ENCODE measurements at regions not wholly inside any gene's neighbourhood (a gene's known extent, or its start where the extent isn't known, plus 50 kb on each side); places are given as distances from the start of the nearest gene placed in this dataset.

GRCh38 chr3:64760258-64760657 is 72.5 kb upstream of the ADAMTS9 start:
- no peak for TF ChIP-seq CTCF (IDR thresholded peaks at IDR 0.05)
- Mint-ChIP-seq H3K27ac (no peak overlapping the region), H3K9me3 (no peaks in the 10 kb centered on the region), H3K4me1 (ENCODE audit: low read depth) (no peaks in the 10 kb centered on the region), H3K36me3 (ENCODE audit: low read depth) (no peaks in the 10 kb centered on the region), H3K4me3 (no peak overlapping the region), H3K27me3 (no peaks in the 10 kb centered on the region)
- no peak for DNase-seq
- no peak for ATAC-seq
- CTCF ChIA-PET, result no interaction called here
- intact Hi-C loops (cut with micrococcal nuclease), result no loop called here
- POLR2A ChIA-PET, result no interaction called here

GRCh38 chr3:64759811-64760210 is 72.0 kb upstream of the ADAMTS9 start:
- POLR2A ChIA-PET, result no interaction called here
- H3K27ac Mint-ChIP-seq, result no peak overlapping the region

GRCh38 chr3:64756398-64756986 is 68.7 kb upstream of the ADAMTS9 start:
- CTCF ChIA-PET, result no interaction called here
- TF ChIP-seq CTCF (IDR thresholded peaks at IDR 0.05), result no peak
- intact Hi-C loops (cut with micrococcal nuclease), result no loop called here
- Mint-ChIP-seq H3K27ac (no peak overlapping the region), H3K4me3 (no peak overlapping the region), H3K9me3 (peaks cover 5% of the 10 kb centered on the region), H3K27me3 (no peaks in the 10 kb centered on the region), H3K36me3 (ENCODE audit: low read depth) (no peaks in the 10 kb centered on the region), H3K4me1 (ENCODE audit: low read depth) (no peaks in the 10 kb centered on the region)
- DNase-seq, result no peak
- no peak for ATAC-seq
- POLR2A ChIA-PET, result no interaction called here

More at GRCh38 chr3:64759811-64760210, 72.0 kb upstream of the ADAMTS9 start:
- CTCF ChIA-PET, result no interaction called here
- DNase-seq (no peak), ATAC-seq (no peak)
- Mint-ChIP-seq H3K4me1 (ENCODE audit: low read depth) (no peaks in the 10 kb centered on the region), H3K27me3 (no peaks in the 10 kb centered on the region), H3K9me3 (no peaks in the 10 kb centered on the region), H3K36me3 (ENCODE audit: low read depth) (no peaks in the 10 kb centered on the region), H3K4me3 (no peak overlapping the region)
- TF ChIP-seq CTCF (IDR thresholded peaks at IDR 0.05), result no peak
- intact Hi-C loops (cut with micrococcal nuclease), result no loop called here

- Mint-ChIP-seq H3K27me3 (no peaks in the 10 kb centered on the region), H3K9me3 (peaks cover 3% of the 10 kb centered on the region), H3K36me3 (ENCODE audit: low read depth) (no peaks in the 10 kb centered on the region), H3K4me3 (no peak overlapping the region), H3K27ac (no peak overlapping the region), H3K4me1 (ENCODE audit: low read depth) (no peaks in the 10 kb centered on the region)
- CTCF ChIA-PET, result no interaction called here
- ATAC-seq, result no peak
- no peak for DNase-seq
- intact Hi-C loops (cut with micrococcal nuclease), result no loop called here
- POLR2A ChIA-PET, result no interaction called here
- no peak for TF ChIP-seq CTCF (IDR thresholded peaks at IDR 0.05)
Measured at GRCh38 chr3:64748244-64748904, 60.6 kb upstream of the ADAMTS9 start.

- no peak for TF ChIP-seq CTCF (IDR thresholded peaks at IDR 0.05)
- ChIA-PET CTCF (no interaction called here), POLR2A (no interaction called here)
- Mint-ChIP-seq H3K27ac (no peak overlapping the region), H3K4me1 (ENCODE audit: low read depth) (no peaks in the 10 kb centered on the region), H3K27me3 (no peaks in the 10 kb centered on the region), H3K4me3 (no peak overlapping the region), H3K36me3 (ENCODE audit: low read depth) (no peaks in the 10 kb centered on the region), H3K9me3 (peaks cover 3% of the 10 kb centered on the region)
- intact Hi-C loops (cut with micrococcal nuclease), result no loop called here
- ATAC-seq (no peak), DNase-seq (no peak)
Measured at GRCh38 chr3:64747679-64748078, 59.9 kb upstream of the ADAMTS9 start.
